ENCODE measurements at regions not wholly inside any gene's neighbourhood (a gene's known extent, or its start where the extent isn't known, plus 50 kb on each side); places are given as distances from the start of the nearest gene placed in this dataset.

GRCh38 chr22:48984639-48985038, 843.0 kb downstream of the BRD1 start:
- Histone ChIP-seq H3K4me1 (ENCODE audit: control insufficient read depth, insufficient read depth, low read length) (no peaks in the 10 kb centered on the region), H3K36me3 (ENCODE audit: control insufficient read depth in 2 of 2, insufficient read depth in 1 of 2, low read length in 2 of 2) (no peaks in the 10 kb centered on the region), H3K9me3 (ENCODE audit: control insufficient read depth, insufficient read depth, low read depth, low read length) (no peaks in the 10 kb centered on the region), H3K4me3 (ENCODE audit: low read depth, low read length) (no peak overlapping the region), H3K27ac (ENCODE audit: extremely low read depth, low read depth, low read length) (no peak overlapping the region)
- POLR2A ChIA-PET, result no interaction called here
- CTCF ChIA-PET, result no interaction called here
- no peak for TF ChIP-seq REPIN1 (tag by site-specific recombination; IDR thresholded peaks at IDR 0.05; ENCODE audit: low read depth)
- TF ChIP-seq ZNF692 (tag by site-specific recombination; IDR thresholded peaks at IDR 0.05), result no peak
- TF ChIP-seq PRDM1 (tag by site-specific recombination; IDR thresholded peaks at IDR 0.05), result no peak
- no peak for TF ChIP-seq ZNF2 (tag by site-specific recombination; IDR thresholded peaks at IDR 0.05)
- no peak for TF ChIP-seq BCL6B (tag by site-specific recombination; IDR thresholded peaks at IDR 0.05)
- no peak for TF ChIP-seq KLF1 (tag by site-specific recombination; IDR thresholded peaks at IDR 0.05)
- TF ChIP-seq ZNF239 (tag by site-specific recombination; IDR thresholded peaks at IDR 0.05), result no peak
- TF ChIP-seq ZNF292 (tag by site-specific recombination; IDR thresholded peaks at IDR 0.05; ENCODE audit: borderline replicate concordance, low read depth), result no peak
- TF ChIP-seq ZNF148 (tag by site-specific recombination; IDR thresholded peaks at IDR 0.05; ENCODE audit: borderline replicate concordance), result no peak
- TF ChIP-seq ELK4 (IDR thresholded peaks at IDR 0.05; ENCODE audit: borderline replicate concordance, low read depth, low read length), result no peak
- no peak for TF ChIP-seq ZNF596 (tag by site-specific recombination; IDR thresholded peaks at IDR 0.05)
- TF ChIP-seq ZNF837 (tag by site-specific recombination; IDR thresholded peaks at IDR 0.05), result no peak
- no peak for TF ChIP-seq ZNF280C (tag by site-specific recombination; IDR thresholded peaks at IDR 0.05)
- no peak for TF ChIP-seq ZNF514 (tag by site-specific recombination; IDR thresholded peaks at IDR 0.05)
- no peak for TF ChIP-seq ZNF530 (tag by site-specific recombination; IDR thresholded peaks at IDR 0.05; ENCODE audit: low read depth)
- no peak for TF ChIP-seq ZNF645 (tag by site-specific recombination; IDR thresholded peaks at IDR 0.05)
- TF ChIP-seq ZNF169 (tag by site-specific recombination; IDR thresholded peaks at IDR 0.05), result no peak
- TF ChIP-seq KLF16 (tag by site-specific recombination; IDR thresholded peaks at IDR 0.05), result no peak
